Adrenal gland (tissue), 9 donors: ENCODE measurements at regions not wholly inside any gene's neighbourhood (a gene's known extent, or its start where the extent isn't known, plus 50 kb on each side); places are given as distances from the start of the nearest gene placed in this dataset.
"Not testable (repeated sequence)": the region's sequence is repeated elsewhere in the genome, so short reads cannot be mapped to it uniquely, and the experiment has no call there.

Source experiments
- DNase-seq, 7 donors: peaks; one replicate each; pipeline ENCODE4 v3.0.0-alpha.2; 2019 to 2020
- H3K27ac ChIP-seq, 5 donors: fragments of 200-600 bp; sonication (generic) in 4 of 5; 1 replicate in 3 of 5; 2 replicates in 2 of 5; pipeline versions ENCODE4 v1.5.1 to v1.8.0; 2016 to 2020; ENCODE audit warnings: mild to moderate bottlenecking in 1 of 5
- H3K27me3 ChIP-seq: fragments of 200-600 bp; 2 replicates; pipeline ENCODE4 v1.8.0; 2021
- H3K36me3 ChIP-seq, 2 donors: fragments of 200-600 bp; replicated peaks in 1 of 2; 1 replicate in 1 of 2; 2 replicates in 1 of 2; pipeline versions ENCODE4 v1.5.1 to v1.8.0; 2018 to 2022
- H3K4me1 ChIP-seq, 2 donors: fragments of 200-600 bp; replicated peaks in 1 of 2; 1 replicate in 1 of 2; 2 replicates in 1 of 2; pipeline versions ENCODE4 v1.5.1 to v1.8.0; 2018 to 2021
- H3K4me3 ChIP-seq, 4 donors: fragments of 200-600 bp; sonication (generic) in 3 of 4; one replicate each; pipeline ENCODE4 v1.5.1; 2016 to 2018
- H3K9me3 ChIP-seq, 3 donors: fragments of 200-600 bp; sonication (generic) in 1 of 3; replicated peaks in 1 of 3; 1 replicate in 2 of 3; 2 replicates in 1 of 3; pipeline versions ENCODE4 v1.5.1 to v1.8.0; 2016 to 2021
- CTCF ChIP-seq, 6 experiments: fragments of 450-650 bp in 4 of 6; fragments of 200-600 bp in 2 of 6; sonication (generic) in 1 of 6; IDR thresholded peaks; 1 replicate in 5 of 6; 2 replicates in 1 of 6; pipeline versions ENCODE4 v1.5.1 to v1.8.0; 2016 to 2021; ENCODE audit warnings: antibody characterized with exemption in 6 of 6, mild to moderate bottlenecking in 2 of 6, moderate library complexity in 1 of 6
- POLR2A ChIP-seq, 2 donors: fragments of 450-650 bp; IDR thresholded peaks; one replicate each; pipeline ENCODE4 v1.6.1; 2017; ENCODE audit warnings: antibody characterized with exemption in 2 of 2, mild to moderate bottlenecking in 2 of 2, moderate library complexity in 1 of 2
- WGBS, 4 donors: extraction: QIAGEN DNeasy Blood & Tissue Kit in 2 of 4; methylation state at CpG; one replicate each; pipeline versions ENCODE4 v1.1.5 to v1.1.7; 2013 to 2017; 5-methylcytosine and 5-hydroxymethylcytosine counted together
- intact Hi-C, 2 donors: fragments of 100-400 bp; cut with DNase I; formaldehyde crosslinking; loops; one replicate each; pipeline versions ENCODE4 v1.14.1 to v1.15.0; 2022 to 2023
- donor health status: healthy with polysubstance abuse.
- donor health status: Bipolar disorder and iron deficiency.
- donor health status: DM: yes; HTN: yes; CAD: no.
- donor health status: DM: no; HTN: no; CAD: no.
- donor health status: DM: no; HTN: no; CAD: no.

GRCh38 chr6:14894105-14894504 lies 351.8 kb upstream of the JARID2 start:
- H3K4me1 ChIP-seq = no peaks in the 10 kb centered on the region
- H3K9me3 ChIP-seq = no peaks in the 10 kb centered on the region
- H3K36me3 ChIP-seq = no peaks in the 10 kb centered on the region
- H3K27ac ChIP-seq = no peak overlapping the region
- TF ChIP-seq CTCF (IDR thresholded peaks at IDR 0.05) (no peak), POLR2A (IDR thresholded peaks at IDR 0.05) (no peak)
- H3K27me3 ChIP-seq = no peaks in the 10 kb centered on the region
- H3K4me3 ChIP-seq = no peak overlapping the region
- intact Hi-C loops = no loop called here
- DNase-seq = no peak
- WGBS, 4 donors = 76 to 90% (median 90%) methylated on average over 2 of the region's 2 CpGs

- no peak for DNase-seq
- TF ChIP-seq CTCF (IDR thresholded peaks at IDR 0.05) (no peak), POLR2A (IDR thresholded peaks at IDR 0.05) (no peak)
These were observed 349.4 kb upstream of the JARID2 start for GRCh38 chr6:14896475-14896874.

GRCh38 chr6:14897831-14898230 lies 348.0 kb upstream of the JARID2 start:
- no peak for DNase-seq
- no peaks in the 10 kb centered on the region for H3K9me3 ChIP-seq
- no peaks in the 10 kb centered on the region for H3K4me1 ChIP-seq
- no peak for TF ChIP-seq POLR2A (IDR thresholded peaks at IDR 0.05)
- no peak for TF ChIP-seq CTCF (IDR thresholded peaks at IDR 0.05)
- H3K4me3 ChIP-seq = no peak overlapping the region
- WGBS, 4 donors = 65 to 76% (median 73%) methylated on average over 5 of the region's 5 CpGs
- H3K36me3 ChIP-seq = no peaks in the 10 kb centered on the region
- H3K27ac ChIP-seq = no peak overlapping the region
- no peaks in the 10 kb centered on the region for H3K27me3 ChIP-seq
- intact Hi-C loops = no loop called here

More at GRCh38 chr6:14896475-14896874, 349.4 kb upstream of the JARID2 start:
- H3K27me3 ChIP-seq = no peaks in the 10 kb centered on the region
- WGBS, 4 donors = 66 to 89% (median 77%) methylated on average over 3 to 4 of the region's 4 CpGs
- H3K4me1 ChIP-seq = no peaks in the 10 kb centered on the region
- intact Hi-C loops = no loop called here
- no peaks in the 10 kb centered on the region for H3K9me3 ChIP-seq
- no peaks in the 10 kb centered on the region for H3K36me3 ChIP-seq
- H3K27ac ChIP-seq = no peak overlapping the region
- H3K4me3 ChIP-seq = no peak overlapping the region

GRCh38 chr6:14899441-14899840 lies 346.4 kb upstream of the JARID2 start:
- H3K9me3 ChIP-seq, H3K27ac ChIP-seq, H3K4me3 ChIP-seq, H3K4me1 ChIP-seq, DNase-seq, intact Hi-C loops, H3K27me3 ChIP-seq, H3K36me3 ChIP-seq: not testable (repeated sequence)
- WGBS, 4 donors = 53 to 60% (median 58%) methylated on average over 4 of the region's 4 CpGs

GRCh38 chr6:14900919-14901318 lies 344.9 kb upstream of the JARID2 start:
- Histone ChIP-seq H3K9me3 (no peaks in the 10 kb centered on the region), H3K36me3 (no peaks in the 10 kb centered on the region), H3K4me3 (no peak overlapping the region), H3K4me1 (no peaks in the 10 kb centered on the region), H3K27ac (no peak overlapping the region), H3K27me3 (no peaks in the 10 kb centered on the region)
- DNase-seq = no peak
- 84 to 95% (median 89%) methylated on average over 9 of the region's 9 CpGs for WGBS, 4 donors
- intact Hi-C loops = no loop called here
- TF ChIP-seq POLR2A (IDR thresholded peaks at IDR 0.05) (no peak), CTCF (IDR thresholded peaks at IDR 0.05) (no peak)
